ENCODE measurements at regions not wholly inside any gene's neighbourhood (a gene's known extent, or its start where the extent isn't known, plus 50 kb on each side); places are given as distances from the start of the nearest gene placed in this dataset.

GRCh38 chr6:139820210-139820609 lies 445.8 kb upstream of the CITED2 start:
- FAIRE-seq (no peak), DNase-seq (ENCODE audit: low spot score in 2 of 2) (no peak)

GRCh38 chr6:139819776-139820175 lies 445.3 kb upstream of the CITED2 start:
- no peak for DNase-seq (ENCODE audit: low spot score in 2 of 2)
- FAIRE-seq = no peak

GRCh38 chr6:139812939-139813338 lies 438.5 kb upstream of the CITED2 start:
- DNase-seq (ENCODE audit: low spot score in 2 of 2) = no peak
- FAIRE-seq = no peak

- FAIRE-seq (no peak), DNase-seq (ENCODE audit: low spot score in 2 of 2) (no peak)
These were observed 427.3 kb upstream of the CITED2 start for GRCh38 chr6:139801571-139802321.

- no peak for DNase-seq (ENCODE audit: low spot score in 2 of 2)
- no peak for FAIRE-seq
These were observed 426.4 kb upstream of the CITED2 start for GRCh38 chr6:139800837-139801236.

- FAIRE-seq (no peak), DNase-seq (ENCODE audit: low spot score in 2 of 2) (no peak)
These were observed 416.1 kb upstream of the CITED2 start for GRCh38 chr6:139790527-139790926.

- DNase-seq (ENCODE audit: low spot score in 2 of 2) = no peak
- no peak for FAIRE-seq
These were observed 409.8 kb upstream of the CITED2 start for GRCh38 chr6:139784222-139784769.

- DNase-seq (ENCODE audit: low spot score in 2 of 2) = no peak
- no peak for FAIRE-seq
These were observed 405.7 kb upstream of the CITED2 start for GRCh38 chr6:139779988-139780774.

GRCh38 chr6:139778688-139779087 lies 404.2 kb upstream of the CITED2 start:
- DNase-seq (ENCODE audit: low spot score in 2 of 2) = peak in 1 of 2 donors; percentile 11
- FAIRE-seq = no peak

- FAIRE-seq = no peak
These were observed 403.7 kb upstream of the CITED2 start for GRCh38 chr6:139778106-139778505.

GRCh38 chr6:139777202-139777970 lies 402.9 kb upstream of the CITED2 start:
- DNase-seq (ENCODE audit: low spot score in 2 of 2) = no peak
- FAIRE-seq = no peak

More at GRCh38 chr6:139778106-139778505, 403.7 kb upstream of the CITED2 start:
- DNase-seq (ENCODE audit: low spot score in 2 of 2) = no peak

- DNase-seq (ENCODE audit: low spot score in 2 of 2) (no peak), FAIRE-seq (no peak)
These were observed 401.6 kb upstream of the CITED2 start for GRCh38 chr6:139776041-139776440.

GRCh38 chr6:139768196-139768595 lies 393.7 kb upstream of the CITED2 start:
- no peak for FAIRE-seq
- no peak for DNase-seq (ENCODE audit: low spot score in 2 of 2)

GRCh38 chr6:139766796-139767195 lies 392.3 kb upstream of the CITED2 start:
- FAIRE-seq (no peak), DNase-seq (ENCODE audit: low spot score in 2 of 2) (no peak)

- FAIRE-seq = no peak
- no peak for DNase-seq (ENCODE audit: low spot score in 2 of 2)
These were observed 391.4 kb upstream of the CITED2 start for GRCh38 chr6:139765825-139766285.

- DNase-seq (ENCODE audit: low spot score in 2 of 2) (peak; percentile 2 to 19), FAIRE-seq (no peak)
These were observed 390.1 kb upstream of the CITED2 start for GRCh38 chr6:139764498-139764986.

- DNase-seq (ENCODE audit: low spot score in 2 of 2) = no peak
- no peak for FAIRE-seq
These were observed 389.2 kb upstream of the CITED2 start for GRCh38 chr6:139763468-139764210.

GRCh38 chr6:139762587-139763031 lies 388.2 kb upstream of the CITED2 start:
- no peak for DNase-seq (ENCODE audit: low spot score in 2 of 2)
- FAIRE-seq = no peak

GRCh38 chr6:139760128-139760527 lies 385.7 kb upstream of the CITED2 start:
- no peak for DNase-seq (ENCODE audit: low spot score in 2 of 2)
- FAIRE-seq = no peak

- DNase-seq (ENCODE audit: low spot score in 2 of 2) = no peak
- no peak for FAIRE-seq
These were observed 384.6 kb upstream of the CITED2 start for GRCh38 chr6:139759086-139759485.

Measured in frontal cortex (tissue), 3 donors.